ENCODE measurements at regions not wholly inside any gene's neighbourhood (a gene's known extent, or its start where the extent isn't known, plus 50 kb on each side); places are given as distances from the start of the nearest gene placed in this dataset.

GRCh38 chr20:60642541-60642940 is 609.5 kb upstream of the CDH4 start:
- Mint-ChIP-seq H3K4me3 (no peak overlapping the region), H3K4me1 (ENCODE audit: low read depth) (no peaks in the 10 kb centered on the region), H3K27ac (no peak overlapping the region), H3K27me3 (no peaks in the 10 kb centered on the region), H3K36me3 (ENCODE audit: low read depth) (no peaks in the 10 kb centered on the region), H3K9me3 (peaks cover 2% of the 10 kb centered on the region)
- H3K4me1 ChIP-seq (ENCODE audit: insufficient read depth, low read length): no peaks in the 10 kb centered on the region
- H3K27me3 ChIP-seq (ENCODE audit: control insufficient read depth in 1 of 2, insufficient read depth in 2 of 2, low read length in 2 of 2): no peaks in the 10 kb centered on the region
- ATAC-seq (ENCODE audit: poor library complexity) (no peak), DNase-seq (no peak)
- ChIA-PET CTCF (no interaction called here), POLR2A (no interaction called here)
- no peak overlapping the region for H3K4me3 ChIP-seq (ENCODE audit: low read length)
- intact Hi-C loops (cut with DNase I, micrococcal nuclease): no loop called here
- H3K36me3 ChIP-seq (ENCODE audit: insufficient read depth, low read length): no peaks in the 10 kb centered on the region
- H3K9me3 ChIP-seq (ENCODE audit: control insufficient read depth in 1 of 2, insufficient read depth in 1 of 2, low read length in 2 of 2): peaks cover 7 to 9% of the 10 kb centered on the region in 2 experiments
- no peak for TF ChIP-seq CTCF (IDR thresholded peaks at IDR 0.05)
- H3K27ac ChIP-seq (ENCODE audit: low read depth in 1 of 2, low read length in 2 of 2): no peak overlapping the region

GRCh38 chr20:60648556-60648955 is 603.5 kb upstream of the CDH4 start:
- peaks cover 7 to 19% of the 10 kb centered on the region in 2 experiments for H3K9me3 ChIP-seq (ENCODE audit: control insufficient read depth in 1 of 2, insufficient read depth in 1 of 2, low read length in 2 of 2)
- no peaks in the 10 kb centered on the region for H3K4me1 Mint-ChIP-seq (ENCODE audit: low read depth)
- CTCF ChIA-PET: no interaction called here
- H3K27ac Mint-ChIP-seq: no peak overlapping the region
- no peak overlapping the region for H3K27ac ChIP-seq (ENCODE audit: low read depth in 1 of 2, low read length in 2 of 2)
- POLR2A ChIA-PET: no interaction called here
- no peaks in the 10 kb centered on the region for H3K4me1 ChIP-seq (ENCODE audit: insufficient read depth, low read length)
- H3K4me3 Mint-ChIP-seq: no peak overlapping the region
- H3K36me3 ChIP-seq (ENCODE audit: insufficient read depth, low read length): no peaks in the 10 kb centered on the region
- no peaks in the 10 kb centered on the region for H3K27me3 Mint-ChIP-seq
- no peak overlapping the region for H3K4me3 ChIP-seq (ENCODE audit: low read length)
- TF ChIP-seq CTCF (IDR thresholded peaks at IDR 0.05): no peak
- peaks cover 2% of the 10 kb centered on the region for H3K9me3 Mint-ChIP-seq
- H3K36me3 Mint-ChIP-seq (ENCODE audit: low read depth): no peaks in the 10 kb centered on the region
- ATAC-seq (ENCODE audit: poor library complexity) (no peak), DNase-seq (no peak)
- intact Hi-C loops (cut with DNase I, micrococcal nuclease): no loop called here
- no peaks in the 10 kb centered on the region for H3K27me3 ChIP-seq (ENCODE audit: control insufficient read depth in 1 of 2, insufficient read depth in 2 of 2, low read length in 2 of 2)

GRCh38 chr20:60649541-60649940 is 602.5 kb upstream of the CDH4 start:
- Mint-ChIP-seq H3K9me3 (peaks cover 2% of the 10 kb centered on the region), H3K27me3 (no peaks in the 10 kb centered on the region), H3K36me3 (ENCODE audit: low read depth) (no peaks in the 10 kb centered on the region), H3K27ac (no peak overlapping the region), H3K4me1 (ENCODE audit: low read depth) (no peaks in the 10 kb centered on the region), H3K4me3 (no peak overlapping the region)
- POLR2A ChIA-PET: no interaction called here
- ATAC-seq (ENCODE audit: poor library complexity): no peak
- no peak for TF ChIP-seq CTCF (IDR thresholded peaks at IDR 0.05)
- no peak for DNase-seq
- Histone ChIP-seq H3K27ac (ENCODE audit: low read depth in 1 of 2, low read length in 2 of 2) (no peak overlapping the region), H3K27me3 (ENCODE audit: control insufficient read depth in 1 of 2, insufficient read depth in 2 of 2, low read length in 2 of 2) (no peaks in the 10 kb centered on the region), H3K4me3 (ENCODE audit: low read length) (no peak overlapping the region), H3K36me3 (ENCODE audit: insufficient read depth, low read length) (no peaks in the 10 kb centered on the region), H3K9me3 (ENCODE audit: control insufficient read depth in 1 of 2, insufficient read depth in 1 of 2, low read length in 2 of 2) (peaks cover 7 to 16% of the 10 kb centered on the region in 2 experiments), H3K4me1 (ENCODE audit: insufficient read depth, low read length) (no peaks in the 10 kb centered on the region)
- CTCF ChIA-PET: no interaction called here
- intact Hi-C loops (cut with DNase I, micrococcal nuclease): no loop called here

Data from CD4-positive, alpha-beta T cell (primary cell).